ENCODE measurements at regions not wholly inside any gene's neighbourhood (a gene's known extent, or its start where the extent isn't known, plus 50 kb on each side); places are given as distances from the start of the nearest gene placed in this dataset.
"Not testable (repeated sequence)": the region's sequence is repeated elsewhere in the genome, so short reads cannot be mapped to it uniquely, and the experiment has no call there.

- no peak overlapping the region for H3K27ac Mint-ChIP-seq (ENCODE audit: unreplicated experiment)
- no peaks in the 10 kb centered on the region for H3K36me3 Mint-ChIP-seq (ENCODE audit: low read depth)
- TF ChIP-seq CTCF (IDR thresholded peaks at IDR 0.05): no peak
- H3K9me3 Mint-ChIP-seq (ENCODE audit: low read depth): no peaks in the 10 kb centered on the region
- DNase-seq (ENCODE audit: low spot score): no peak
- H3K4me1 Mint-ChIP-seq (ENCODE audit: low read depth): no peaks in the 10 kb centered on the region
- H3K27me3 Mint-ChIP-seq (ENCODE audit: low read depth): peaks cover 6% of the 10 kb centered on the region
- no peak overlapping the region for H3K4me3 Mint-ChIP-seq (ENCODE audit: unreplicated experiment)
These were observed 66.1 kb downstream of the RBMX2 start for GRCh38 chrX:130467936-130468335.

GRCh38 chrX:130468395-130468923 lies 66.7 kb downstream of the RBMX2 start:
- no peak overlapping the region for H3K4me3 Mint-ChIP-seq (ENCODE audit: unreplicated experiment)
- H3K4me1 Mint-ChIP-seq (ENCODE audit: low read depth): no peaks in the 10 kb centered on the region
- no peaks in the 10 kb centered on the region for H3K9me3 Mint-ChIP-seq (ENCODE audit: low read depth)
- no peak for DNase-seq (ENCODE audit: low spot score)
- TF ChIP-seq CTCF (IDR thresholded peaks at IDR 0.05): no peak
- peaks cover 6% of the 10 kb centered on the region for H3K27me3 Mint-ChIP-seq (ENCODE audit: low read depth)
- no peak overlapping the region for H3K27ac Mint-ChIP-seq (ENCODE audit: unreplicated experiment)
- no peaks in the 10 kb centered on the region for H3K36me3 Mint-ChIP-seq (ENCODE audit: low read depth)

- no peaks in the 10 kb centered on the region for H3K36me3 Mint-ChIP-seq (ENCODE audit: low read depth)
- H3K27me3 Mint-ChIP-seq (ENCODE audit: low read depth): peaks cover 6% of the 10 kb centered on the region
- no peaks in the 10 kb centered on the region for H3K4me1 Mint-ChIP-seq (ENCODE audit: low read depth)
- no peaks in the 10 kb centered on the region for H3K9me3 Mint-ChIP-seq (ENCODE audit: low read depth)
- DNase-seq (ENCODE audit: low spot score): no peak
- no peak overlapping the region for H3K4me3 Mint-ChIP-seq (ENCODE audit: unreplicated experiment)
- TF ChIP-seq CTCF (IDR thresholded peaks at IDR 0.05): no peak
- H3K27ac Mint-ChIP-seq (ENCODE audit: unreplicated experiment): no peak overlapping the region
These were observed 81.1 kb downstream of the RBMX2 start for GRCh38 chrX:130482871-130483270.

GRCh38 chrX:130485870-130486269 lies 84.1 kb downstream of the RBMX2 start:
- Mint-ChIP-seq H3K27me3 (ENCODE audit: low read depth) (peaks cover 6% of the 10 kb centered on the region), H3K27ac (ENCODE audit: unreplicated experiment) (no peak overlapping the region), H3K4me1 (ENCODE audit: low read depth) (no peaks in the 10 kb centered on the region), H3K36me3 (ENCODE audit: low read depth) (no peaks in the 10 kb centered on the region), H3K9me3 (ENCODE audit: low read depth) (no peaks in the 10 kb centered on the region), H3K4me3 (ENCODE audit: unreplicated experiment) (no peak overlapping the region)
- no peak for DNase-seq (ENCODE audit: low spot score)
- no peak for TF ChIP-seq CTCF (IDR thresholded peaks at IDR 0.05)

GRCh38 chrX:130495502-130495901 lies 93.7 kb downstream of the RBMX2 start:
- H3K9me3 Mint-ChIP-seq (ENCODE audit: low read depth); DNase-seq (ENCODE audit: low spot score); H3K4me1 Mint-ChIP-seq (ENCODE audit: low read depth); H3K4me3 Mint-ChIP-seq (ENCODE audit: unreplicated experiment); H3K36me3 Mint-ChIP-seq (ENCODE audit: low read depth); H3K27ac Mint-ChIP-seq (ENCODE audit: unreplicated experiment); H3K27me3 Mint-ChIP-seq (ENCODE audit: low read depth): not testable (repeated sequence)

GRCh38 chrX:130497531-130497930 lies 95.7 kb downstream of the RBMX2 start:
- Mint-ChIP-seq H3K4me3 (ENCODE audit: unreplicated experiment) (no peak overlapping the region), H3K27me3 (ENCODE audit: low read depth) (no peaks in the 10 kb centered on the region), H3K4me1 (ENCODE audit: low read depth) (no peaks in the 10 kb centered on the region), H3K9me3 (ENCODE audit: low read depth) (peaks cover 4% of the 10 kb centered on the region), H3K27ac (ENCODE audit: unreplicated experiment) (no peak overlapping the region), H3K36me3 (ENCODE audit: low read depth) (no peaks in the 10 kb centered on the region)
- no peak for DNase-seq (ENCODE audit: low spot score)
- no peak for TF ChIP-seq CTCF (IDR thresholded peaks at IDR 0.05)

Measured in chondrocyte (in vitro differentiated cells).